HG03520 (cell line): ENCODE measurements at regions not wholly inside any gene's neighbourhood (a gene's known extent, or its start where the extent isn't known, plus 50 kb on each side); places are given as distances from the start of the nearest gene placed in this dataset.

ENCODE experiments used
- ATAC-seq: cut with Tn5 transposase; IDR thresholded peaks from one replicate; pipeline ENCODE4 v1.9.1; 2021; ENCODE audit warnings: mild to moderate bottlenecking, moderate library complexity; ENCODE audit not compliant: unreplicated experiment

- no peak for ATAC-seq
Measured at GRCh38 chr12:114743289-114743688, 59.3 kb upstream of the TBX3 start.

DNA sequence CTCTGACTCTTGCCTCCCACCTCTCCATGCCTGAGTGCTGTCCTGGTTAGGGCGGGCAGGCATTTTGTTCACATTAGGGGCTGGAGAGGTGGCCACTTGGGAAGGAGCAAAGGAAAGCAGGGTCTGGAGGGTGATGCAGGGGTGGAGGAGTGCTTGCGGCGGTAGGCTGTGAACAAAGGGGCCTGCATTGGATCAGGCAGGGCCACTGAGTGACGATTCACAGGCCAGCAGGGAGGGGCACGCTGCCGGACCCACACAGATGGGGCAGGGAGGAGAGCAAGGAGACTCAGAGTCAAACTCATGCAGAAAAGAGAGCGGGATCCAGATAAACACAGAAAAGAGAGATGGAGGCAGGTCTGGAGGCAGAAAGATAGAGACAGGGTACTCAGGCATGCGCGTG, 58.4 kb upstream of the TBX3 start:
- no peak for ATAC-seq

DNA sequence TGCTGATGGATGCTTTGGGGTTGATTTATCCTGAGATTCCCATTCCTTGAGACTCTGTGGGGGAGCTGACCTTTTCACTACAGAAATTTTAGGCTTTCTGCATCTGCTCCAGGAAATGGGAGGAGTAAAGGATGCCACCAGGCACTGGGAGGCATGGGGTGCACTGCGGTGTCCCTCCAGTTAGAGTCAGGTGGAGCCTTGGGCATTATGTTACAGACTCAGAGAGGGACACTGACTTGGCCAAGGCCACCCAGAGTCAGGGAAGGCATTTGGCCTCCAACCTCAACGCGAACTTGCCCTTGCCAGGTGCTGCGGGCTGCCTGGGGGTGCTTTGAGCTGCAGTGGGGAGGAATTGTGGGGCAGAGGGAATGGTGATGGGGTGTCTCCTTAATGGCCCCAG, 58.0 kb upstream of the TBX3 start:
- ATAC-seq, result no peak

DNA sequence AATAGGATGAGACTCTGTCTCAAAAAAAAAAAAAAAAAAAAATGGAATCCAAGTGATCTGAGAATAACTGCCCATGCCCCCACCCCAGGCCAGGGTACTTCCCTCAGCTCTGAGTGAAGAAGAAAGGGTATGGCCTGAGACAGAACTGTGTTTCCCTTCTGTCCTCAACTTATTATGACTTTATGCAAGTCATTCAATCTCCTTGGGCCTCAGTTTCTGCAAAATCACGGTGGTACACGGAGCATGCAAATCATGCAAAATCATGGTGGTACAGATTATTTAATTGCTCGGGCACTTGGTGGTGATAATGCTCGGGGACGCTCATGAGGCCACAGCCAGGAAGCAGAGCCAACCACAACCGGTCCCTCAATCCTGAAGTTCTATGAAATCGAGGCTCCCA, 56.5 kb upstream of the TBX3 start:
- no peak for ATAC-seq

DNA sequence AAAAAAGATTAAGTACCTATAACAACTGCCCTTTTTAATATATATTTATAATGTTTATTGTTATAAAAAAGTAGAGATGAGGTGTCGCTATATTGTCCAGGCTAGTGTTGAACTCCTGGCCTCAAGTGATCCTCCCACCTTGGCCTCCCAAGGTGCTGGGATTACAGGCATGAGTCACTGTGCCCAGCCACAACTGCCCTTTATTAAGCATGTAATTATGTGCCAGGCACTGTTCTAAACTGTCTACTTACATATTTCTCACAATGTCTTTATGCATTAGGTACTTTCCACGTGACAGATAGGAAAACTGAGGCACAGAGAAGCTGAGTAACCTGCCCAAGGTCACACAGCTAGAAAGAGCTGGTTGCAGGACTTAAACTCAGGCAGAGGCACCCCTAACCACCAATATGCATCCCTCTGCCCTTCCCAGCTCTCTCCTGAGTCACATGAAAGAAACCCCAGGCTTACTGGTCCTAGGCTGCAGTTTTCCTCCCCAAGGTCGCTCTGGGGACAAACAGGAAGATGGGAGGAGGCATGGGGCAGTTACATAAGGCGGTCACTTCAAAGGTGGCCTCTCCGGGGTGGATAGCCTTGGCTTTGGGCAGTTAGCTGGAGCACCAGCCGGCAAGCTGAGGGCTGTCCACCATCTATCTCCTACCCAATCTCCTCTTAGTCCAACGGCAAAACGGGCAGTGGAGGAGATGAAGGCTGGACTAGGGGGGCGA, 54.6 kb upstream of the TBX3 start:
- ATAC-seq, result no peak

DNA sequence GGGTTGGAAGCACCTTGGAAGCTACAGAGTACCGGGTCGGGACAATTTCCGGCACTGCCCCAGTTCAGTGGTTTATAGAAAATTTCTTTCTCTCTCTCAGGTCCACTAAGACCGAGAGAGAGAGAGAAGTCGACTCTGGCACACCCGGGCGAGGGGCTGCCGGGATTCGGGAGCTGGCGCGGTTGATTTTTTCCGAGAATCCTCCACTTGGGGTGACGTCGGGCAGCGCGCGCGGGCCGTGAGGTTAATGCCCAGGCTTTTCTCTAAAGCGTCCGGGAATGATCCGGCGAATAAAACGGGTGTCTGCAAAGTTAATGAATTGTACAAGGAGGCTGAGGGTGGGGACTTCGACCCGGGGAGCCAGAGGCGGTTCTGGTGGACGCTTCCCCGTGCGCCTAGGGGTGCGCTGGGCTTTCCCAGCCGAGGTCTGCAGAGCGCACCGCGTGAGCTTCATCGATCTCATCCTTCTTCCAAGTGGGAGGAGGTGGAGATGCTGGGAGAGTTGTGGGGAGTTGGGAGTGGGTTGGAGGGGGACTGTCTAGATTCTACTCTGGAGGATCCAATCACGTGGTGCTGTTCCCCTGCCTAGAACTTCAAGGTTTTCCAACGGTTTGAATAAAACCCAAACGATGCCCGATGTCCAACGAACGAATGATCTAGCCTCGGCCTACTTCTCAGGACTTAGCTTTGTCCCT, 51.9 kb upstream of the TBX3 start:
- no peak for ATAC-seq

DNA sequence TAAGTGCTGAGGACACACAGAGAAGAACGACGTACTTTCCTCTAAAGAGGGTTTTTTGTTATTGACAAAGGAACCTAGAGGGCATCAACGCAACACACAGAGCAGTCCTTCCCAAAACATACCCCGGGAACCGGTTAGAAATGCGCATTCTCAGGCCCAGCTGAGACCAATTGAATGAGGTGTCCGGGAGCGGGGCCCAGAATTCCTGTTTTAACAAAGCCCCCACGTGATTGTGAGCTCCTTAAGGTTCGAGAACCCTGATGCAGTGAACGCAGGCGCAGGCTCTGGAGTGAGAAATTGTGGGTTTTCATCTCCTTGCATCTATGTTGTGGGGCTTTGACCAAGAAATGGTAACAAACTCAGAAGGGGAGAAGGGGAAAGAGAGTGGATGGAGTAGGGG, 51.0 kb upstream of the TBX3 start:
- no peak for ATAC-seq

GRCh38 chr12:114733919-114734318, 49.9 kb upstream of the TBX3 start:
- no peak for ATAC-seq
